HG03196 (cell line): ENCODE measurements at regions not wholly inside any gene's neighbourhood (a gene's known extent, or its start where the extent isn't known, plus 50 kb on each side); places are given as distances from the start of the nearest gene placed in this dataset.
"Not testable (repeated sequence)": the region's sequence is repeated elsewhere in the genome, so short reads cannot be mapped to it uniquely, and the experiment has no call there.

ENCODE experiments used
- ATAC-seq: cut with Tn5 transposase; IDR thresholded peaks from one replicate; pipeline ENCODE4 v1.9.1; 2021; ENCODE audit not compliant: unreplicated experiment

- ATAC-seq, result no peak
Observed at GRCh38 chr16:26493751-26494150, 573.0 kb upstream of the C16orf82 start.

GRCh38 chr16:26497896-26498295 lies 568.8 kb upstream of the C16orf82 start:
- ATAC-seq, result no peak

GRCh38 chr16:26500326-26500725 lies 566.4 kb upstream of the C16orf82 start:
- no peak for ATAC-seq

- no peak for ATAC-seq
Observed at GRCh38 chr16:26505496-26505895, 561.2 kb upstream of the C16orf82 start.

GRCh38 chr16:26508946-26509345 lies 557.8 kb upstream of the C16orf82 start:
- ATAC-seq, result not testable (repeated sequence)

GRCh38 chr16:26510924-26511323 lies 555.8 kb upstream of the C16orf82 start:
- ATAC-seq, result no peak

- ATAC-seq, result no peak
Observed at GRCh38 chr16:26511463-26511862, 555.3 kb upstream of the C16orf82 start.

- ATAC-seq, result no peak
Observed at GRCh38 chr16:26521626-26522025, 545.1 kb upstream of the C16orf82 start.

- no peak for ATAC-seq
Observed at GRCh38 chr16:26524281-26524680, 542.4 kb upstream of the C16orf82 start.

- no peak for ATAC-seq
Observed at GRCh38 chr16:26524846-26525245, 541.9 kb upstream of the C16orf82 start.

GRCh38 chr16:26525856-26526255 lies 540.9 kb upstream of the C16orf82 start:
- ATAC-seq, result no peak

- ATAC-seq, result no peak
Observed at GRCh38 chr16:26526633-26527032, 540.1 kb upstream of the C16orf82 start.

- no peak for ATAC-seq
Observed at GRCh38 chr16:26530584-26531289, 536.0 kb upstream of the C16orf82 start.

GRCh38 chr16:26531290-26531730 lies 535.4 kb upstream of the C16orf82 start:
- ATAC-seq, result no peak

GRCh38 chr16:26532456-26532855 lies 534.3 kb upstream of the C16orf82 start:
- ATAC-seq, result no peak

- no peak for ATAC-seq
Observed at GRCh38 chr16:26542198-26542597, 524.5 kb upstream of the C16orf82 start.

GRCh38 chr16:26546573-26546972 lies 520.2 kb upstream of the C16orf82 start:
- no peak for ATAC-seq

- ATAC-seq, result no peak
Observed at GRCh38 chr16:26547681-26548080, 519.0 kb upstream of the C16orf82 start.

- ATAC-seq, result no peak
Observed at GRCh38 chr16:26550111-26550610, 516.6 kb upstream of the C16orf82 start.

GRCh38 chr16:26554030-26554429 lies 512.7 kb upstream of the C16orf82 start:
- ATAC-seq, result no peak

- no peak for ATAC-seq
Observed at GRCh38 chr16:26561303-26561702, 505.4 kb upstream of the C16orf82 start.

GRCh38 chr16:26563018-26563417 lies 503.7 kb upstream of the C16orf82 start:
- no peak for ATAC-seq

- ATAC-seq, result no peak
Observed at GRCh38 chr16:26567356-26567755, 499.4 kb upstream of the C16orf82 start.
